IPS-18a (cell line): ENCODE measurements at regions not wholly inside any gene's neighbourhood (a gene's known extent, or its start where the extent isn't known, plus 50 kb on each side); places are given as distances from the start of the nearest gene placed in this dataset.

ENCODE experiments used
- H3K27ac ChIP-seq: one replicate; pipeline ENCODE4 v1.5.1; 2013; ENCODE audit warnings: low read length
- H3K27me3 ChIP-seq: one replicate; pipeline ENCODE4 v1.6.1; 2013; ENCODE audit warnings: mild to moderate bottlenecking, low read length; ENCODE audit not compliant: control insufficient read depth, insufficient read depth
- H3K36me3 ChIP-seq: one replicate; pipeline ENCODE4 v1.6.1; 2013; ENCODE audit warnings: low read depth, low read length; ENCODE audit not compliant: control insufficient read depth
- H3K4me1 ChIP-seq: one replicate; pipeline ENCODE4 v1.6.1; 2013; ENCODE audit warnings: low read depth, low read length; ENCODE audit not compliant: control insufficient read depth
- H3K4me3 ChIP-seq: one replicate; pipeline ENCODE4 v1.5.1; 2013; ENCODE audit warnings: low read length
- H3K9ac ChIP-seq: one replicate; pipeline ENCODE4 v1.6.1; 2013; ENCODE audit warnings: mild to moderate bottlenecking, low read length, moderate library complexity
- H3K9me3 ChIP-seq: one replicate; pipeline ENCODE4 v1.6.1; 2013; ENCODE audit warnings: low read depth, low read length; ENCODE audit not compliant: control insufficient read depth

DNA sequence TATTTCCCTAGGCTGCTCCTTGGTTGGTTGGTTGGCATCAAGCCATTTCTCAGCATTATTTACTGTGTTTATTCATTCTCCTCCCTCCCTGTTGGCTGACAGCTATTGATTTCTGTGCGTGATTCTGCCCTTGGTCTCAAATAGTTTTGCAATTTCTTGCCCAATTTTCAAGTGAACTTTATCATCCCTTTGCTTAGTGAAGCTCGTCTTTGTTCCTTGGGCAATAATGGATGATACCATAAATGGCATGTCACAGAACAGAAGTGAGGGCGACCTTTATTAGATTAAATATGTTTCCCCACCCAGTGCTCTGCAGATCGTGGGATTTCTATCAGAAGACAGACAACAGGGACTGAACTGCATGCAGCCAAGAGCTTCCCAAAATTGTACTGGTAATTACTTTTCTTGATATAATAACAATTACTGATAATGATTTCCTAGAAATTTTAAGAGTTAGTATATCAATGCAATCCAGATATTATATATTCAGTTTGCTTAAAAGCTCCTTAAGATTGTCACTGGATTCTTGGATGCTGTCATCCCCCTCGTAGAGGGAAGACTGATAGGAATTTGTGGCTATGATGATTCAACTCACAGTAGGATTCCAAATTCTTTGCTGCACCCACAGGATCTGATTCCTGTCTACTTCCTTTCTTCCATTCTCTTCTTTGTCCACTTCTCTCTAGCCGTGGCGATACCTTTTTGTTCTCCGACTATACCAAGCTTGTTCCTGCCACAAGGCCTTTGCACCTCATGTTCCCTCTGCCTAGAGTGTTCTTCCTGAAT lies 122.1 kb upstream of the KAZN start:
- H3K9me3 ChIP-seq = no peaks in the 10 kb centered on the region
- no peak overlapping the region for H3K4me3 ChIP-seq
- H3K27me3 ChIP-seq = no peaks in the 10 kb centered on the region
- no peak overlapping the region for H3K9ac ChIP-seq
- no peaks in the 10 kb centered on the region for H3K36me3 ChIP-seq
- no peaks in the 10 kb centered on the region for H3K4me1 ChIP-seq
- H3K27ac ChIP-seq = no peak overlapping the region

DNA sequence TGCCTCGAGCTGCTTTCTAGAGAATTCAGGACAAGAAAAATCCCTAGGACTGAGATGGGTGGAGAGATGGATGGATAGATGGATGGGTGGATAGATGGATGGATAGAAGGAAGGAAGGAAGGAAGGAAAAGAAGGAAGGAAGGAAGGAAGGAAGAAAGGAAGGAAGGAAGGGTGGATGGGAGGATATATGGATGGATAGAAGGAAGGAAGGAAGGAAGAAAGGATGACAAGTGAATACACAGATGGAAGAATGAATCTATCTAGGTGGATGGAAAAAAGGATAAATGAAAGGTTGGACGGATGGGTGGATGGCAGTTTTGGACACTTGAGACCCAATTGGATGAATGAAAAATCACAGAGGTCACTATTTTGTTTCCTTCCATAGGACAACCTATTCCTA lies 120.4 kb upstream of the KAZN start:
- H3K36me3 ChIP-seq = no peaks in the 10 kb centered on the region
- no peaks in the 10 kb centered on the region for H3K4me1 ChIP-seq

GRCh38 chr1:14479865-14480264 lies 118.6 kb upstream of the KAZN start:
- H3K9me3 ChIP-seq = no peaks in the 10 kb centered on the region
- no peak overlapping the region for H3K9ac ChIP-seq
- no peaks in the 10 kb centered on the region for H3K36me3 ChIP-seq
- no peaks in the 10 kb centered on the region for H3K4me1 ChIP-seq
- no peaks in the 10 kb centered on the region for H3K27me3 ChIP-seq
- H3K27ac ChIP-seq = no peak overlapping the region
- H3K4me3 ChIP-seq = no peak overlapping the region

More for the DNA sequence above, 120.4 kb upstream of the KAZN start:
- H3K27me3 ChIP-seq = no peaks in the 10 kb centered on the region
- no peak overlapping the region for H3K4me3 ChIP-seq
- no peak overlapping the region for H3K9ac ChIP-seq
- no peaks in the 10 kb centered on the region for H3K9me3 ChIP-seq
- no peak overlapping the region for H3K27ac ChIP-seq

- Histone ChIP-seq H3K9me3 (no peaks in the 10 kb centered on the region), H3K9ac (no peak overlapping the region), H3K4me3 (no peak overlapping the region), H3K4me1 (no peaks in the 10 kb centered on the region), H3K27me3 (no peaks in the 10 kb centered on the region), H3K27ac (no peak overlapping the region), H3K36me3 (no peaks in the 10 kb centered on the region)
Measured at GRCh38 chr1:14482784-14483450, 115.6 kb upstream of the KAZN start.

- Histone ChIP-seq H3K4me3 (no peak overlapping the region), H3K9ac (no peak overlapping the region), H3K27ac (no peak overlapping the region), H3K27me3 (no peaks in the 10 kb centered on the region), H3K9me3 (no peaks in the 10 kb centered on the region), H3K36me3 (no peaks in the 10 kb centered on the region), H3K4me1 (no peaks in the 10 kb centered on the region)
Measured at GRCh38 chr1:14485285-14485684, 113.2 kb upstream of the KAZN start.

DNA sequence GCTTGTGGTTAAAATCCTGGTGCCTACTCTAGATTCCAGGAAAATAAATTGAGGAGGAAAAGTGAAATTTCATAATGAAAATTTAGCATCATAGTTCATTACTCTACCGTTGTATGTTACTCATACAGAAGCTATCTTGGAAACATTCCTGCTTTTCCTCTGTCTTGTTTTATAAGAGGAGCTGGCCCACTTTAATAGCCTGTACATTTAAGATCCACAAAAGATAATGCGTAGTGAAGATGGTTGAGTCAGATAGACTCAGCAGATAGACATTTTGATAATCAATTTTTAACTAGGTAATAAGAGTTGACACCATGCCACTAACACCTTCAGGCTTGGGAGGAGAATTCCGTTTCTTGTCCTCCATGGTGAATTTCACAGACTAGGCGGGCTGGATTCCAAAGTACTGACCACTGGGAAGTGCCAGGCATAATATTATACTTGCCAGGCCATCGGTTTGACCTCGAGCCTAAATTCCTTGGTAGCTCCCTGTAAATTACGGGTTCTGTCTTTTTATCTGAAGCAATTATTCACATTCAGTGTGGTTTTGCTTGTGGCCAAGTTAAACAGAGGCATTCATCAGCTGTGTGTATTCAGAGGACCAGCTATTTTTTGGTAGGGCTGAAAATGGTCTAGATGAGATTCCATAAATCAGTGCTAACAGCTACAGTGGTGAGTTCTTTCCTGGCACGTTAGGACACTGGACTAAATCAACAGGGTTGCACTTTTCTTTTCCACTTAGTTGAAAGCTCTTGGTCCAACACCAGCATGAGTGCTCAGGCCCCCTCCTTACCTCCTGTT lies 111.9 kb upstream of the KAZN start:
- no peak overlapping the region for H3K4me3 ChIP-seq
- no peaks in the 10 kb centered on the region for H3K36me3 ChIP-seq
- H3K27ac ChIP-seq = no peak overlapping the region
- H3K4me1 ChIP-seq = no peaks in the 10 kb centered on the region
- H3K9me3 ChIP-seq = no peaks in the 10 kb centered on the region
- no peak overlapping the region for H3K9ac ChIP-seq
- no peaks in the 10 kb centered on the region for H3K27me3 ChIP-seq

GRCh38 chr1:14487671-14488070 lies 110.8 kb upstream of the KAZN start:
- no peak overlapping the region for H3K9ac ChIP-seq
- no peaks in the 10 kb centered on the region for H3K27me3 ChIP-seq
- no peaks in the 10 kb centered on the region for H3K36me3 ChIP-seq
- H3K4me1 ChIP-seq = no peaks in the 10 kb centered on the region
- H3K4me3 ChIP-seq = no peak overlapping the region
- H3K9me3 ChIP-seq = no peaks in the 10 kb centered on the region
- no peak overlapping the region for H3K27ac ChIP-seq

DNA sequence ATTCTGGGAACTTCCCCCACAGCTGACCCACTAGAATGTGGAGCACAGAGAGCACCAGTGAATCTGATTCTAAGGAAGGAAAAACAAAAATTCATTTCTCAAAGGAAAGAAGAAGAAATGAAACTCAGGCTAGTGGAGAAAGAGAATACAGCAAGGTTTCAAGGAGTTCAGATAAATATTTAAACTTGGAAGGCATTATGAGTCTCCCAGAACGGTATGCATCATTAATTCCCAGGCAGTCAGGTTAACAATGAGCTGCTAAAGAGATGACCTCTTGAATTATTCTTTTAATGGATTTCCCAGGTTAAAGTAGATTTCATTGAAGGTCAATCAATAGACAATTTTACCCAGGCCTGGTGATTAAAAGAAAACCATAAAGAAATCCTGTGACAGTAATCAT lies 103.6 kb upstream of the KAZN start:
- Histone ChIP-seq H3K27ac (no peak overlapping the region), H3K27me3 (no peaks in the 10 kb centered on the region), H3K4me1 (no peaks in the 10 kb centered on the region), H3K4me3 (no peak overlapping the region), H3K9ac (no peak overlapping the region), H3K36me3 (no peaks in the 10 kb centered on the region), H3K9me3 (no peaks in the 10 kb centered on the region)

DNA sequence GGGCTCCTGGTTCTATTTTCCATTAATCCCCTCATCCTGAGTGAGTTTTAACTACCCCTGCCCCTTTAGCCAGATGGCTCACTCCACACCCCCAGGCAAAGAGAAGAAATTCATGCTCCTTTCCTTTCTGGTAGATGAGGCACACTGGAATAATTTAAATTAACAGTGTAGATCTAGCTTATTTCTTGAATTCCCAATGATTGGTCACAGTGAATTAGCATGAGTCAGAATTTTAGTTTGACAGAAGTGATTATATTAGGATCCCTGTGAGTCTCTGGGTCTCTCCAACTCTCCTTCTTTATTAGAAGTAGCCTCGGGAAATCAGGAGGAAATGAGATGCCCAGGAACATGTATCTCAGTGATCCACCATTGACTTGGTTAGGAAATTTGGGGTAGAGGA lies 103.1 kb upstream of the KAZN start:
- Histone ChIP-seq H3K4me3 (no peak overlapping the region), H3K27ac (no peak overlapping the region), H3K9ac (no peak overlapping the region), H3K36me3 (no peaks in the 10 kb centered on the region), H3K4me1 (no peaks in the 10 kb centered on the region), H3K9me3 (no peaks in the 10 kb centered on the region), H3K27me3 (no peaks in the 10 kb centered on the region)

GRCh38 chr1:14495996-14496395 lies 102.5 kb upstream of the KAZN start:
- H3K4me1 ChIP-seq = no peaks in the 10 kb centered on the region
- H3K27ac ChIP-seq = no peak overlapping the region
- H3K36me3 ChIP-seq = no peaks in the 10 kb centered on the region
- H3K27me3 ChIP-seq = no peaks in the 10 kb centered on the region
- no peaks in the 10 kb centered on the region for H3K9me3 ChIP-seq
- H3K9ac ChIP-seq = no peak overlapping the region
- H3K4me3 ChIP-seq = no peak overlapping the region

DNA sequence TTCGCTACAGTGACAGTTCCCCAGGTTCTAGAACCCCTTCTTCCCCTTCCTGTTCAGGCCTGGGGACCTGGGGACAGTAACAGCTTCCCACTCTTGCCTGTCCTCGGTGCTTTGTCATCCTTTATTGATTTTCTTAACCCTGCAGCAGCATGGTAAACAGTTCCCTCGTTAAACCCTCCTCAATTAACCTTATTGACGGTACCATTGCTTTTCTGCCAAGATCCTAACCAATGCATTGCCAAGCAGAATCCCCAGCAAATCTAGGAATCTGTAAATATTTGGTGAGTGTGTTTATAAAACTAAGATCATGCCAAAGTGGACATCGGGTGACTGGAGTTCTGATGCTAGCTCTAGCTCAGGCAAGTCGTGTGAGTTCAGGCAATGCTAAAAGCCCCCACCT lies 99.6 kb upstream of the KAZN start:
- Histone ChIP-seq H3K36me3 (no peaks in the 10 kb centered on the region), H3K27ac (no peak overlapping the region), H3K4me3 (no peak overlapping the region), H3K9me3 (no peaks in the 10 kb centered on the region), H3K27me3 (no peaks in the 10 kb centered on the region), H3K4me1 (no peaks in the 10 kb centered on the region), H3K9ac (no peak overlapping the region)
